ENCODE measurements at regions not wholly inside any gene's neighbourhood (a gene's known extent, or its start where the extent isn't known, plus 50 kb on each side); places are given as distances from the start of the nearest gene placed in this dataset.

GRCh38 chr2:123154195-123154594 is 870.9 kb upstream of the CNTNAP5 start:
- no peak for DNase-seq
- H3K27me3 ChIP-seq (ENCODE audit: control insufficient read depth in 3 of 3, insufficient read depth in 3 of 3, low read length in 3 of 3): no peaks in the 10 kb centered on the region
- FAIRE-seq: no peak
- H3K4me3 ChIP-seq (ENCODE audit: low read depth in 1 of 3, low read length in 3 of 3): no peak overlapping the region
- H3K36me3 ChIP-seq (ENCODE audit: control insufficient read depth in 3 of 3, insufficient read depth in 2 of 3, low read depth in 1 of 3, low read length in 3 of 3): no peaks in the 10 kb centered on the region
- H3K27ac ChIP-seq (ENCODE audit: low read depth in 1 of 3, low read length in 2 of 3): no peak overlapping the region
- no peaks in the 10 kb centered on the region for H3K9me3 ChIP-seq (ENCODE audit: control insufficient read depth in 2 of 2, insufficient read depth in 1 of 2, low read depth in 1 of 2, low read length in 1 of 2)
- H3K4me1 ChIP-seq (ENCODE audit: control insufficient read depth in 3 of 3, insufficient read depth in 2 of 3, low read depth in 1 of 3, low read length in 2 of 3): no peaks in the 10 kb centered on the region

GRCh38 chr2:123157016-123157415 is 868.1 kb upstream of the CNTNAP5 start:
- Histone ChIP-seq H3K27me3 (ENCODE audit: control insufficient read depth in 3 of 3, insufficient read depth in 3 of 3, low read length in 3 of 3) (no peaks in the 10 kb centered on the region), H3K36me3 (ENCODE audit: control insufficient read depth in 3 of 3, insufficient read depth in 2 of 3, low read depth in 1 of 3, low read length in 3 of 3) (no peaks in the 10 kb centered on the region), H3K9me3 (ENCODE audit: control insufficient read depth in 2 of 2, insufficient read depth in 1 of 2, low read depth in 1 of 2, low read length in 1 of 2) (no peaks in the 10 kb centered on the region), H3K27ac (ENCODE audit: low read depth in 1 of 3, low read length in 2 of 3) (no peak overlapping the region), H3K4me1 (ENCODE audit: control insufficient read depth in 3 of 3, insufficient read depth in 2 of 3, low read depth in 1 of 3, low read length in 2 of 3) (no peaks in the 10 kb centered on the region), H3K4me3 (ENCODE audit: low read depth in 1 of 3, low read length in 3 of 3) (no peak overlapping the region)
- DNase-seq (no peak), FAIRE-seq (no peak)
- WGBS, 3 donors: 52 to 69% (median 58%) methylated on average over 3 of the region's 3 CpGs

- Histone ChIP-seq H3K36me3 (ENCODE audit: control insufficient read depth in 3 of 3, insufficient read depth in 2 of 3, low read depth in 1 of 3, low read length in 3 of 3) (no peaks in the 10 kb centered on the region), H3K4me1 (ENCODE audit: control insufficient read depth in 3 of 3, insufficient read depth in 2 of 3, low read depth in 1 of 3, low read length in 2 of 3) (no peaks in the 10 kb centered on the region), H3K9me3 (ENCODE audit: control insufficient read depth in 2 of 2, insufficient read depth in 1 of 2, low read depth in 1 of 2, low read length in 1 of 2) (no peaks in the 10 kb centered on the region), H3K27me3 (ENCODE audit: control insufficient read depth in 3 of 3, insufficient read depth in 3 of 3, low read length in 3 of 3) (no peaks in the 10 kb centered on the region), H3K4me3 (ENCODE audit: low read depth in 1 of 3, low read length in 3 of 3) (no peak overlapping the region), H3K27ac (ENCODE audit: low read depth in 1 of 3, low read length in 2 of 3) (no peak overlapping the region)
- DNase-seq (no peak), FAIRE-seq (no peak)
- 41 to 67% (median 64%) methylated on average over 1 of the region's 1 CpG for WGBS, 3 donors
These were observed 862.6 kb upstream of the CNTNAP5 start for GRCh38 chr2:123162400-123163016.

- H3K27ac ChIP-seq (ENCODE audit: low read depth in 1 of 3, low read length in 2 of 3): no peak overlapping the region
- no peaks in the 10 kb centered on the region for H3K4me1 ChIP-seq (ENCODE audit: control insufficient read depth in 3 of 3, insufficient read depth in 2 of 3, low read depth in 1 of 3, low read length in 2 of 3)
- H3K4me3 ChIP-seq (ENCODE audit: low read depth in 1 of 3, low read length in 3 of 3): no peak overlapping the region
- H3K36me3 ChIP-seq (ENCODE audit: control insufficient read depth in 3 of 3, insufficient read depth in 2 of 3, low read depth in 1 of 3, low read length in 3 of 3): no peaks in the 10 kb centered on the region
- peaks cover 0 to 4% of the 10 kb centered on the region in 2 donors for H3K9me3 ChIP-seq (ENCODE audit: control insufficient read depth in 2 of 2, insufficient read depth in 1 of 2, low read depth in 1 of 2, low read length in 1 of 2)
- WGBS, 3 donors: 44 to 56% (median 46%) methylated on average over 2 of the region's 2 CpGs
- H3K27me3 ChIP-seq (ENCODE audit: control insufficient read depth in 3 of 3, insufficient read depth in 3 of 3, low read length in 3 of 3): no peaks in the 10 kb centered on the region
- FAIRE-seq (no peak), DNase-seq (no peak)
These were observed 861.7 kb upstream of the CNTNAP5 start for GRCh38 chr2:123163398-123163797.

DNA sequence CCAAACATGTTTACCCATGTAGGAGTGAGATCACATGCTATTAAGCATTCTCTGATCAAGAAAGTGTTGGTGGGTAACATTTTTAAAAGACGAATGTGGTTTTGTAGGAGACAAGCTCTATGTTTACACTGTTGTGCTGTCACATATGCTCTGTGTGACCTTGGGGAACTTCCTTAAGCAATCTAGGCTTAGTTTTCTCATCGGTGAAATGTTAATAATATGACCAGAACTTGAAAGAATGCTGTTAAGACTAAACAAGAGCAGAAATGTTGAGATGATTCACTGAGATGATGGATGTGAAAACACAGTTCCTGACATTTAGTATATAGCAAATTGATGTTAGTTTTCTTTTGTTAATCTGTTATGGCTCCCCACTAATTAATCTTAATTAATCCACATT is 860.9 kb upstream of the CNTNAP5 start:
- Histone ChIP-seq H3K36me3 (ENCODE audit: control insufficient read depth in 3 of 3, insufficient read depth in 2 of 3, low read depth in 1 of 3, low read length in 3 of 3) (no peaks in the 10 kb centered on the region), H3K27ac (ENCODE audit: low read depth in 1 of 3, low read length in 2 of 3) (no peak overlapping the region), H3K4me3 (ENCODE audit: low read depth in 1 of 3, low read length in 3 of 3) (no peak overlapping the region), H3K9me3 (ENCODE audit: control insufficient read depth in 2 of 2, insufficient read depth in 1 of 2, low read depth in 1 of 2, low read length in 1 of 2) (peaks cover 0 to 7% of the 10 kb centered on the region in 2 donors), H3K27me3 (ENCODE audit: control insufficient read depth in 3 of 3, insufficient read depth in 3 of 3, low read length in 3 of 3) (no peaks in the 10 kb centered on the region), H3K4me1 (ENCODE audit: control insufficient read depth in 3 of 3, insufficient read depth in 2 of 3, low read depth in 1 of 3, low read length in 2 of 3) (no peaks in the 10 kb centered on the region)
- FAIRE-seq: no peak
- peak in 1 of 2 donors; percentile 0 for DNase-seq
- WGBS, 3 donors: 26 to 55% (median 44%) methylated on average over 2 of the region's 2 CpGs

DNA sequence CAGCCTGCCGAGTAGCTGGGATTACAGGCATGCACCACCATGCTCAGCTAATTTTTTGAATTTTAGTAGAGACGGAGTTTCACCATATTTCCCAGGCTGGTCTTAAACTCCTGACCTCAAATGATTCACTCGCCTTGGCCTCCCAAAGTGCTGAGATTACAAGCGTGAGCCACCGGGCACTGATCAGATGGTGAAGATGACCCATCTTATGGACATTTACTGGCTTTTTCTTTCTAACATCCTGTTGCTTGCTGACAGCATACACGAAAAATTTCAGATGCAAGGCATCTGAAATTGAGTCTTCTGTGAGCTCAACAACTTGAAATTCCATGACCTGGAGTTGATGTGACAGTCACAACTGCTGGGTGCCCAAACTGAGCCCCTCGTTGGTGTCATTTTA is 859.5 kb upstream of the CNTNAP5 start:
- no peaks in the 10 kb centered on the region for H3K27me3 ChIP-seq (ENCODE audit: control insufficient read depth in 3 of 3, insufficient read depth in 3 of 3, low read length in 3 of 3)
- 59 to 84% (median 77%) methylated on average over 7 of the region's 7 CpGs for WGBS, 3 donors
- H3K27ac ChIP-seq (ENCODE audit: low read depth in 1 of 3, low read length in 2 of 3): no peak overlapping the region
- H3K4me3 ChIP-seq (ENCODE audit: low read depth in 1 of 3, low read length in 3 of 3): no peak overlapping the region
- H3K4me1 ChIP-seq (ENCODE audit: control insufficient read depth in 3 of 3, insufficient read depth in 2 of 3, low read depth in 1 of 3, low read length in 2 of 3): no peaks in the 10 kb centered on the region
- no peak for FAIRE-seq
- no peak for DNase-seq
- H3K9me3 ChIP-seq (ENCODE audit: control insufficient read depth in 2 of 2, insufficient read depth in 1 of 2, low read depth in 1 of 2, low read length in 1 of 2): peaks cover 0 to 7% of the 10 kb centered on the region in 2 donors
- H3K36me3 ChIP-seq (ENCODE audit: control insufficient read depth in 3 of 3, insufficient read depth in 2 of 3, low read depth in 1 of 3, low read length in 3 of 3): no peaks in the 10 kb centered on the region

DNA sequence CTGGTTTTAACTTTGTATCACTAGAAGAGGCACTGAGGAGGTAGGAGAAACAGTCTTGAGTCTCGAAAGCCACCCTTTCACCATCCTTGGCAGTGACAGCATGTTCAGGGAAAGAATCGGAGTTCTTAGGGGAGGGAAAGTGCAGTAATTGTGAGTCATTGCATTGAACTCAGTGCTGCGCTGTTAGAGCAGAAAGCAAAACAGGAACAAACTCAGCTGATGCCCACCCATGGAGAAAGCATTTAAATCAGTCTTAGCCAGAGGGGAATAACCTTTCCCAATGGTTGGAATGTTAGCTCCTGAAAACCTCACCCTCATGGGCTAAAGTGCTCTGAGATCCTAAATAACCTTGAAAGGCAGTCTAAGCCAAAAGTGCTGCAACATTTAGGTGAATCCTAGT is 845.6 kb upstream of the CNTNAP5 start:
- no peak overlapping the region for H3K4me3 ChIP-seq (ENCODE audit: low read depth in 1 of 3, low read length in 3 of 3)
- H3K27me3 ChIP-seq (ENCODE audit: control insufficient read depth in 3 of 3, insufficient read depth in 3 of 3, low read length in 3 of 3): no peaks in the 10 kb centered on the region
- no peak for DNase-seq
- H3K27ac ChIP-seq (ENCODE audit: low read depth in 1 of 3, low read length in 2 of 3): no peak overlapping the region
- no peaks in the 10 kb centered on the region for H3K36me3 ChIP-seq (ENCODE audit: control insufficient read depth in 3 of 3, insufficient read depth in 2 of 3, low read depth in 1 of 3, low read length in 3 of 3)
- WGBS, 3 donors: 72 to 79% (median 77%) methylated on average over 3 of the region's 3 CpGs
- no peaks in the 10 kb centered on the region for H3K4me1 ChIP-seq (ENCODE audit: control insufficient read depth in 3 of 3, insufficient read depth in 2 of 3, low read depth in 1 of 3, low read length in 2 of 3)
- FAIRE-seq: no peak
- peaks cover 0 to 14% of the 10 kb centered on the region in 2 donors for H3K9me3 ChIP-seq (ENCODE audit: control insufficient read depth in 2 of 2, insufficient read depth in 1 of 2, low read depth in 1 of 2, low read length in 1 of 2)

- no peak overlapping the region for H3K4me3 ChIP-seq (ENCODE audit: low read depth in 1 of 3, low read length in 3 of 3)
- FAIRE-seq: peak; percentile 19
These were observed 829.1 kb upstream of the CNTNAP5 start for GRCh38 chr2:123195957-123196356.

DNA sequence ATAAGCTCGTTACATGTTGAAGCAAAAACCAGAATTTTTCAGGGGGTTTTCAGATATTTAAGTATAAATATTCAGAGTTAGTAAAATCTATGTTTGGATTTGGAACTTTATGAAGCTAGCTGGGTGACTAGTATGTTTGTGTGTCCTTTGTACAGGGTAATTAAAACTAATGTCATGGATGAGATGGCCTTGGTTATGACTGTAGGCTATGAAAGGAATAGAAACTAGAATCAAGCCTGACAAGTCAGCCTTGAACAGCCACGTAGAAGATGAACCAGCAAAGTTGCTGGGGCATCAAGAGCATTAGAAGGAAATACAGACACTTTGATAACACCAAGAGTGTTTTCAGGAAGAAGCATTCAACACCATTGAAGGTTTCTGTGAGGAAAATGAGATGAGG is 825.1 kb upstream of the CNTNAP5 start:
- Histone ChIP-seq H3K27ac (ENCODE audit: low read depth in 1 of 3, low read length in 2 of 3) (no peak overlapping the region), H3K27me3 (ENCODE audit: control insufficient read depth in 3 of 3, insufficient read depth in 3 of 3, low read length in 3 of 3) (no peaks in the 10 kb centered on the region), H3K36me3 (ENCODE audit: control insufficient read depth in 3 of 3, insufficient read depth in 2 of 3, low read depth in 1 of 3, low read length in 3 of 3) (no peaks in the 10 kb centered on the region), H3K4me1 (ENCODE audit: control insufficient read depth in 3 of 3, insufficient read depth in 2 of 3, low read depth in 1 of 3, low read length in 2 of 3) (no peaks in the 10 kb centered on the region), H3K4me3 (ENCODE audit: low read depth in 1 of 3, low read length in 3 of 3) (no peak overlapping the region), H3K9me3 (ENCODE audit: control insufficient read depth in 2 of 2, insufficient read depth in 1 of 2, low read depth in 1 of 2, low read length in 1 of 2) (no peaks in the 10 kb centered on the region)
- 60 to 71% (median 63%) methylated on average over 2 of the region's 2 CpGs for WGBS, 3 donors
- FAIRE-seq (no peak), DNase-seq (no peak)

More at GRCh38 chr2:123195957-123196356, 829.1 kb upstream of the CNTNAP5 start:
- Histone ChIP-seq H3K4me1 (ENCODE audit: control insufficient read depth in 3 of 3, insufficient read depth in 2 of 3, low read depth in 1 of 3, low read length in 2 of 3) (no peaks in the 10 kb centered on the region), H3K27ac (ENCODE audit: low read depth in 1 of 3, low read length in 2 of 3) (no peak overlapping the region), H3K36me3 (ENCODE audit: control insufficient read depth in 3 of 3, insufficient read depth in 2 of 3, low read depth in 1 of 3, low read length in 3 of 3) (no peaks in the 10 kb centered on the region), H3K27me3 (ENCODE audit: control insufficient read depth in 3 of 3, insufficient read depth in 3 of 3, low read length in 3 of 3) (no peaks in the 10 kb centered on the region), H3K9me3 (ENCODE audit: control insufficient read depth in 2 of 2, insufficient read depth in 1 of 2, low read depth in 1 of 2, low read length in 1 of 2) (no peaks in the 10 kb centered on the region)
- WGBS, 3 donors: 77 to 87% (median 80%) methylated on average over 4 of the region's 4 CpGs
- DNase-seq: no peak
